ENCODE measurements at regions not wholly inside any gene's neighbourhood (a gene's known extent, or its start where the extent isn't known, plus 50 kb on each side); places are given as distances from the start of the nearest gene placed in this dataset.
"Not testable (repeated sequence)": the region's sequence is repeated elsewhere in the genome, so short reads cannot be mapped to it uniquely, and the experiment has no call there.

GRCh38 chr1:208980605-208981004 is 602.9 kb upstream of the CAMK1G start:
- no peaks in the 10 kb centered on the region for H3K4me1 ChIP-seq (ENCODE audit: insufficient read depth, low read length)
- H3K9ac ChIP-seq (ENCODE audit: low read depth, low read length): no peak overlapping the region
- no peaks in the 10 kb centered on the region for H3K9me3 ChIP-seq (ENCODE audit: control insufficient read depth, insufficient read depth, low read length)

GRCh38 chr1:208985231-208985630 is 598.3 kb upstream of the CAMK1G start:
- H3K9me3 ChIP-seq (ENCODE audit: control insufficient read depth, insufficient read depth, low read length): no peaks in the 10 kb centered on the region

More at GRCh38 chr1:208980605-208981004, 602.9 kb upstream of the CAMK1G start:
- no peaks in the 10 kb centered on the region for H3K36me3 ChIP-seq (ENCODE audit: insufficient read depth, low read length)

GRCh38 chr1:208988811-208989222 is 594.7 kb upstream of the CAMK1G start:
- no peak overlapping the region for H3K9ac ChIP-seq (ENCODE audit: low read depth, low read length)
- no peaks in the 10 kb centered on the region for H3K36me3 ChIP-seq (ENCODE audit: insufficient read depth, low read length)
- peaks cover 7% of the 10 kb centered on the region; the same call in 1 of the 2 replicates for H3K9me3 ChIP-seq (ENCODE audit: control insufficient read depth, insufficient read depth, low read length)
- H3K4me1 ChIP-seq (ENCODE audit: insufficient read depth, low read length): no peaks in the 10 kb centered on the region

More at GRCh38 chr1:208985231-208985630, 598.3 kb upstream of the CAMK1G start:
- H3K36me3 ChIP-seq (ENCODE audit: insufficient read depth, low read length): no peaks in the 10 kb centered on the region
- no peak overlapping the region for H3K9ac ChIP-seq (ENCODE audit: low read depth, low read length)
- no peaks in the 10 kb centered on the region for H3K4me1 ChIP-seq (ENCODE audit: insufficient read depth, low read length)

GRCh38 chr1:208990456-208990855 is 593.1 kb upstream of the CAMK1G start:
- Histone ChIP-seq H3K36me3 (ENCODE audit: insufficient read depth, low read length) (no peaks in the 10 kb centered on the region), H3K9me3 (ENCODE audit: control insufficient read depth, insufficient read depth, low read length) (peaks cover 7% of the 10 kb centered on the region; the same call in 1 of the 2 replicates), H3K4me1 (ENCODE audit: insufficient read depth, low read length) (no peaks in the 10 kb centered on the region), H3K9ac (ENCODE audit: low read depth, low read length) (no peak overlapping the region)

- not testable (repeated sequence) for H3K4me1 ChIP-seq (ENCODE audit: insufficient read depth, low read length); H3K9me3 ChIP-seq (ENCODE audit: control insufficient read depth, insufficient read depth, low read length); H3K9ac ChIP-seq (ENCODE audit: low read depth, low read length); H3K36me3 ChIP-seq (ENCODE audit: insufficient read depth, low read length)
These were observed 586.5 kb upstream of the CAMK1G start for GRCh38 chr1:208997053-208997452.

- Histone ChIP-seq H3K9me3 (ENCODE audit: control insufficient read depth, insufficient read depth, low read length) (no peaks in the 10 kb centered on the region), H3K9ac (ENCODE audit: low read depth, low read length) (no peak overlapping the region), H3K4me1 (ENCODE audit: insufficient read depth, low read length) (no peaks in the 10 kb centered on the region), H3K36me3 (ENCODE audit: insufficient read depth, low read length) (no peaks in the 10 kb centered on the region)
These were observed 585.7 kb upstream of the CAMK1G start for GRCh38 chr1:208997726-208998312.

- H3K4me1 ChIP-seq (ENCODE audit: insufficient read depth, low read length): no peaks in the 10 kb centered on the region
- H3K9me3 ChIP-seq (ENCODE audit: control insufficient read depth, insufficient read depth, low read length): no peaks in the 10 kb centered on the region
- no peak overlapping the region for H3K9ac ChIP-seq (ENCODE audit: low read depth, low read length)
- no peaks in the 10 kb centered on the region; the same call in 1 of the 2 replicates for H3K36me3 ChIP-seq (ENCODE audit: insufficient read depth, low read length)
These were observed 574.9 kb upstream of the CAMK1G start for GRCh38 chr1:209008586-209008985.

- Histone ChIP-seq H3K9ac (ENCODE audit: low read depth, low read length) (no peak overlapping the region), H3K4me1 (ENCODE audit: insufficient read depth, low read length) (no peaks in the 10 kb centered on the region), H3K9me3 (ENCODE audit: control insufficient read depth, insufficient read depth, low read length) (no peaks in the 10 kb centered on the region), H3K36me3 (ENCODE audit: insufficient read depth, low read length) (no peaks in the 10 kb centered on the region; the same call in 1 of the 2 replicates)
These were observed 572.9 kb upstream of the CAMK1G start for GRCh38 chr1:209010475-209011230.

- no peak overlapping the region for H3K9ac ChIP-seq (ENCODE audit: low read depth, low read length)
- no peaks in the 10 kb centered on the region for H3K4me1 ChIP-seq (ENCODE audit: insufficient read depth, low read length)
- H3K9me3 ChIP-seq (ENCODE audit: control insufficient read depth, insufficient read depth, low read length): no peaks in the 10 kb centered on the region; the same call in 1 of the 2 replicates
- no peaks in the 10 kb centered on the region; the same call in 1 of the 2 replicates for H3K36me3 ChIP-seq (ENCODE audit: insufficient read depth, low read length)
These were observed 570.9 kb upstream of the CAMK1G start for GRCh38 chr1:209012443-209013196.

- Histone ChIP-seq H3K9me3 (ENCODE audit: control insufficient read depth, insufficient read depth, low read length) (no peaks in the 10 kb centered on the region; the same call in 1 of the 2 replicates), H3K36me3 (ENCODE audit: insufficient read depth, low read length) (no peaks in the 10 kb centered on the region; the same call in 1 of the 2 replicates), H3K9ac (ENCODE audit: low read depth, low read length) (no peak overlapping the region), H3K4me1 (ENCODE audit: insufficient read depth, low read length) (no peaks in the 10 kb centered on the region)
These were observed 568.4 kb upstream of the CAMK1G start for GRCh38 chr1:209015092-209015491.

GRCh38 chr1:209021622-209022021 is 561.9 kb upstream of the CAMK1G start:
- Histone ChIP-seq H3K36me3 (ENCODE audit: insufficient read depth, low read length) (no peaks in the 10 kb centered on the region), H3K4me1 (ENCODE audit: insufficient read depth, low read length) (no peaks in the 10 kb centered on the region), H3K9ac (ENCODE audit: low read depth, low read length) (no peak overlapping the region), H3K9me3 (ENCODE audit: control insufficient read depth, insufficient read depth, low read length) (no peaks in the 10 kb centered on the region; the same call in 1 of the 2 replicates)

GRCh38 chr1:209023790-209024189 is 559.7 kb upstream of the CAMK1G start:
- Histone ChIP-seq H3K9me3 (ENCODE audit: control insufficient read depth, insufficient read depth, low read length) (no peaks in the 10 kb centered on the region; the same call in 1 of the 2 replicates), H3K4me1 (ENCODE audit: insufficient read depth, low read length) (no peaks in the 10 kb centered on the region), H3K9ac (ENCODE audit: low read depth, low read length) (no peak overlapping the region), H3K36me3 (ENCODE audit: insufficient read depth, low read length) (no peaks in the 10 kb centered on the region)

- Histone ChIP-seq H3K9me3 (ENCODE audit: control insufficient read depth, insufficient read depth, low read length) (no peaks in the 10 kb centered on the region), H3K9ac (ENCODE audit: low read depth, low read length) (no peak overlapping the region), H3K36me3 (ENCODE audit: insufficient read depth, low read length) (no peaks in the 10 kb centered on the region), H3K4me1 (ENCODE audit: insufficient read depth, low read length) (no peaks in the 10 kb centered on the region)
These were observed 553.8 kb upstream of the CAMK1G start for GRCh38 chr1:209029737-209030136.

GRCh38 chr1:209030454-209031167 is 552.9 kb upstream of the CAMK1G start:
- no peaks in the 10 kb centered on the region for H3K4me1 ChIP-seq (ENCODE audit: insufficient read depth, low read length)
- H3K36me3 ChIP-seq (ENCODE audit: insufficient read depth, low read length): no peaks in the 10 kb centered on the region
- no peaks in the 10 kb centered on the region for H3K9me3 ChIP-seq (ENCODE audit: control insufficient read depth, insufficient read depth, low read length)
- H3K9ac ChIP-seq (ENCODE audit: low read depth, low read length): no peak overlapping the region

Measured in ES-I3 (cell line).